Right lobe of liver (tissue), 6 donors: ENCODE measurements at regions not wholly inside any gene's neighbourhood (a gene's known extent, or its start where the extent isn't known, plus 50 kb on each side); places are given as distances from the start of the nearest gene placed in this dataset.

ENCODE experiments used
- ATAC-seq, 4 donors: fragments of 200-7000 bp; cut with Tn5 transposase; one replicate each; pipeline ENCODE4 v1.9.1; 2020; ENCODE audit warnings: mild to moderate bottlenecking in 4 of 4, moderate library complexity in 4 of 4
- DNase-seq, 3 donors: peaks; one replicate each; pipeline ENCODE4 v3.0.0-alpha.2; 2020
- H3K27ac ChIP-seq, 3 donors: fragments of 200-600 bp; one replicate each; pipeline ENCODE4 v1.8.0; 2022
- H3K27me3 ChIP-seq, 2 donors: fragments of 200-600 bp; one replicate each; pipeline ENCODE4 v1.8.0; 2022
- H3K36me3 ChIP-seq, 4 donors: fragments of 200-600 bp; sonication (generic) in 1 of 4; one replicate each; pipeline versions ENCODE4 v1.5.1 to v1.8.0; 2017 to 2022; ENCODE audit warnings: control low read depth in 1 of 4
- H3K4me1 ChIP-seq, 4 donors: fragments of 200-600 bp; sonication (generic) in 1 of 4; one replicate each; pipeline versions ENCODE4 v1.5.1 to v1.8.0; 2017 to 2022; ENCODE audit warnings: control low read depth in 1 of 4
- H3K4me3 ChIP-seq, 3 donors: fragments of 200-600 bp; one replicate each; pipeline ENCODE4 v1.8.0; 2022
- H3K9me3 ChIP-seq, 4 donors: fragments of 200-600 bp; sonication (generic) in 1 of 4; one replicate each; pipeline versions ENCODE4 v1.5.1 to v1.8.0; 2017 to 2022; ENCODE audit warnings: control low read depth in 1 of 4
- CTCF ChIP-seq, 4 donors: fragments of 200-600 bp in 3 of 4; fragments of 450-650 bp in 1 of 4; IDR thresholded peaks; one replicate each; pipeline versions ENCODE4 v1.5.1 to v1.8.0; 2016 to 2022; ENCODE audit warnings: antibody characterized with exemption in 4 of 4, mild to moderate bottlenecking in 2 of 4
- POLR2A ChIP-seq: fragments of 450-650 bp; IDR thresholded peaks from one replicate; pipeline ENCODE4 v1.6.1; 2017; ENCODE audit warnings: antibody characterized with exemption, mild to moderate bottlenecking
- WGBS: methylation state at CpG from one replicate; pipeline ENCODE4 v1.1.6; 2018; ENCODE audit warnings: low coverage, low lambda C conversion rate; ENCODE audit not compliant: insufficient coverage; ENCODE audit errors: missing lambda C conversion rate; 5-methylcytosine and 5-hydroxymethylcytosine counted together
- intact Hi-C, 2 donors: fragments of 100-400 bp; cut with DNase I; formaldehyde crosslinking; loops; one replicate each; pipeline versions ENCODE4 v1.11.2 to v1.14.1; 2022
- donor health status: DM: no; HTN: yes; CAD: no.
- donor health status: DM: no; HTN: no; CAD: no.
- donor health status: DM: no; HTN: no; CAD: no.
- donor health status: DM: no; HTN: yes; CAD: no.
- donor health status: DM: no; HTN: yes; CAD: no.

- no peak overlapping the region for H3K27ac ChIP-seq
- intact Hi-C loops, result no loop called here
- no peaks in the 10 kb centered on the region for H3K9me3 ChIP-seq
- no peak for TF ChIP-seq POLR2A
- TF ChIP-seq CTCF (IDR thresholded peaks at IDR 0.05), result no peak
- DNase-seq (no peak), ATAC-seq (no peak)
- H3K27me3 ChIP-seq, result no peaks in the 10 kb centered on the region
- WGBS, result 46% methylated on average over 3 of the region's 3 CpGs
- H3K36me3 ChIP-seq, result no peaks in the 10 kb centered on the region
- no peak overlapping the region for H3K4me3 ChIP-seq
- H3K4me1 ChIP-seq, result no peaks in the 10 kb centered on the region
These were observed 335.4 kb upstream of the NCAM1 start for GRCh38 chr11:112625814-112626213.

- Histone ChIP-seq H3K4me1 (no peaks in the 10 kb centered on the region), H3K4me3 (no peak overlapping the region), H3K27me3 (no peaks in the 10 kb centered on the region), H3K36me3 (no peaks in the 10 kb centered on the region), H3K9me3 (no peaks in the 10 kb centered on the region), H3K27ac (no peak overlapping the region)
- 54% methylated on average over 1 of the region's 1 CpG for WGBS
- TF ChIP-seq POLR2A, result no peak
- no peak for TF ChIP-seq CTCF (IDR thresholded peaks at IDR 0.05)
- ATAC-seq, result no peak
- intact Hi-C loops, result no loop called here
- DNase-seq, result no peak
These were observed 334.5 kb upstream of the NCAM1 start for GRCh38 chr11:112626731-112627130.

DNA sequence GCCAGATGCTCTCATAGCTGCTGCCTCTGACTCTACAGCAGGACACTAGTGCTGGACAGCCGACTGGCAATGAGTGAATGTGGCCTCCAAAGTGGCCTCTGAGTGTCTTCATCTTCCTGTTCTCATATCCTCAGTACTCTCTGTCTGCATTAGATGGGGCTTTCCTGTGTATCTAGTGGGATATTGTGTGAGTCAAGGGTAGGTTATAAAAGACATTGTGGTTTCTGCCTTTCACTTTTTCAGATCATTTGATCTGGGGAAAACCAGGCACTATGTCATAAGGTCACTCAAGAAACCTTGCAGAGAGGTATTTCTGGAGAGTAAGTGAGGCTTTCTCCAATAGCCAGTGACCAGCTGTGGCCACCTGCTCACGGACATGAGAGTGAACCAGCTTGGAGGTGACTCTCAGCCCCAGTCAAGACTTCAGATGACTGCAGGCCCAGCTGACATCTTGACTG is 333.6 kb upstream of the NCAM1 start:
- intact Hi-C loops, result no loop called here
- no peaks in the 10 kb centered on the region for H3K9me3 ChIP-seq
- no peaks in the 10 kb centered on the region for H3K27me3 ChIP-seq
- WGBS, result no CpG with 5 or more reads among the region's 2 CpGs
- no peaks in the 10 kb centered on the region for H3K36me3 ChIP-seq
- DNase-seq (no peak), ATAC-seq (no peak)
- no peak overlapping the region for H3K4me3 ChIP-seq
- H3K4me1 ChIP-seq, result no peaks in the 10 kb centered on the region
- H3K27ac ChIP-seq, result no peak overlapping the region
- TF ChIP-seq CTCF (IDR thresholded peaks at IDR 0.05), result no peak
- TF ChIP-seq POLR2A, result no peak

GRCh38 chr11:112628676-112629075 is 332.5 kb upstream of the NCAM1 start:
- ATAC-seq, result no peak
- no peak for DNase-seq
- intact Hi-C loops, result no loop called here
- no peaks in the 10 kb centered on the region for H3K4me1 ChIP-seq
- no peak for TF ChIP-seq CTCF (IDR thresholded peaks at IDR 0.05)
- TF ChIP-seq POLR2A, result no peak
- WGBS, result 25% methylated on average over 3 of the region's 3 CpGs
- no peak overlapping the region for H3K27ac ChIP-seq
- no peaks in the 10 kb centered on the region for H3K36me3 ChIP-seq
- no peak overlapping the region for H3K4me3 ChIP-seq
- no peaks in the 10 kb centered on the region for H3K27me3 ChIP-seq
- H3K9me3 ChIP-seq, result no peaks in the 10 kb centered on the region

- ATAC-seq (no peak), DNase-seq (no peak)
- Histone ChIP-seq H3K4me3 (no peak overlapping the region), H3K27me3 (no peaks in the 10 kb centered on the region), H3K36me3 (no peaks in the 10 kb centered on the region), H3K9me3 (no peaks in the 10 kb centered on the region), H3K4me1 (no peaks in the 10 kb centered on the region), H3K27ac (no peak overlapping the region)
- WGBS, result 34% methylated on average over 2 of the region's 2 CpGs
- intact Hi-C loops, result no loop called here
- no peak for TF ChIP-seq CTCF (IDR thresholded peaks at IDR 0.05)
- no peak for TF ChIP-seq POLR2A
These were observed 330.7 kb upstream of the NCAM1 start for GRCh38 chr11:112630496-112630895.
